Mesendoderm (in vitro differentiated cells): ENCODE measurements at regions not wholly inside any gene's neighbourhood (a gene's known extent, or its start where the extent isn't known, plus 50 kb on each side); places are given as distances from the start of the nearest gene placed in this dataset.
"Not testable (repeated sequence)": the region's sequence is repeated elsewhere in the genome, so short reads cannot be mapped to it uniquely, and the experiment has no call there.

Experiments used
- DNase-seq: peaks from one replicate; pipeline ENCODE4 v3.0.0; 2013
- H2AK5ac ChIP-seq: 2 replicates; pipeline ENCODE4 v1.6.1; 2013; ENCODE audit warnings: low read length, inconsistent platforms
- H2BK120ac ChIP-seq: 2 replicates; pipeline ENCODE4 v1.6.1; 2013; ENCODE audit warnings: low read depth, mild to moderate bottlenecking, low read length, moderate library complexity, mixed read lengths
- H2BK15ac ChIP-seq: replicated peaks from 2 replicates; pipeline ENCODE4 v1.6.1; 2013; ENCODE audit warnings: low read depth, mild to moderate bottlenecking, moderate library complexity
- H2BK5ac ChIP-seq: 2 replicates; pipeline ENCODE4 v1.6.1; 2013; ENCODE audit warnings: low read length, inconsistent platforms
- H3K18ac ChIP-seq: 2 replicates; pipeline ENCODE4 v1.6.1; 2013; ENCODE audit warnings: mild to moderate bottlenecking, low read length, mixed read lengths
- H3K23ac ChIP-seq: one replicate; pipeline ENCODE4 v1.6.1; 2013; ENCODE audit warnings: low read length
- H3K27ac ChIP-seq: 2 replicates; pipeline ENCODE4 v1.5.1; 2013; ENCODE audit warnings: low read depth, mild to moderate bottlenecking, inconsistent platforms, low read length, moderate library complexity
- H3K27me3 ChIP-seq: 2 replicates; pipeline ENCODE4 v1.6.1; 2013; ENCODE audit warnings: low read length, control low read depth, mild to moderate bottlenecking, inconsistent platforms; ENCODE audit not compliant: insufficient read depth, poor library complexity
- H3K36me3 ChIP-seq: 2 replicates; pipeline ENCODE4 v1.6.1; 2013; ENCODE audit warnings: low read length, inconsistent platforms; ENCODE audit not compliant: control insufficient read depth, insufficient read depth
- H3K4ac ChIP-seq: one replicate; pipeline ENCODE4 v1.6.1; 2013; ENCODE audit warnings: low read depth, mild to moderate bottlenecking, low read length, moderate library complexity
- H3K4me1 ChIP-seq: 2 replicates; pipeline ENCODE4 v1.6.1; 2013; ENCODE audit warnings: low read depth, low read length, inconsistent platforms; ENCODE audit not compliant: control insufficient read depth
- H3K4me2 ChIP-seq: 2 replicates; pipeline ENCODE4 v1.6.1; 2013; ENCODE audit warnings: low read length
- H3K4me3 ChIP-seq: 2 replicates; pipeline ENCODE4 v1.5.1; 2013; ENCODE audit warnings: mild to moderate bottlenecking, low read length
- H3K56ac ChIP-seq: one replicate; pipeline ENCODE4 v1.6.1; 2013; ENCODE audit warnings: low read length
- H3K79me1 ChIP-seq: 2 replicates; pipeline ENCODE4 v1.6.1; 2013; ENCODE audit warnings: low read length, inconsistent platforms
- H3K79me2 ChIP-seq: 2 replicates; pipeline ENCODE4 v1.6.1; 2013; ENCODE audit warnings: mild to moderate bottlenecking, low read length; ENCODE audit not compliant: control insufficient read depth, insufficient read depth
- H3K9ac ChIP-seq: 2 replicates; pipeline ENCODE4 v1.6.1; 2013; ENCODE audit warnings: low read length, inconsistent platforms
- H4K5ac ChIP-seq: one replicate; pipeline ENCODE4 v1.6.1; 2013; ENCODE audit warnings: low read length
- H4K8ac ChIP-seq: one replicate; pipeline ENCODE4 v1.6.1; 2013; ENCODE audit warnings: low read depth, mild to moderate bottlenecking, control low read depth, low read length, moderate library complexity
- WGBS: extraction: QIAGEN DNeasy Blood & Tissue Kit; methylation state at CpG from one replicate; pipeline ENCODE4 v1.1.7; 2013; ENCODE audit warnings: low lambda C conversion rate, missing lambda C conversion rate; ENCODE audit not compliant: insufficient coverage; ENCODE audit errors: extremely low coverage; 5-methylcytosine and 5-hydroxymethylcytosine counted together

GRCh38 chr3:35454819-35455218 lies 184.5 kb upstream of the ARPP21 start:
- H3K36me3 ChIP-seq, H3K23ac ChIP-seq, H3K18ac ChIP-seq, H3K56ac ChIP-seq, H4K5ac ChIP-seq, H3K27ac ChIP-seq, H2BK120ac ChIP-seq, H3K4me1 ChIP-seq, H3K4me3 ChIP-seq, H2BK5ac ChIP-seq, H3K4me2 ChIP-seq, H3K9ac ChIP-seq, H3K27me3 ChIP-seq, DNase-seq, H3K4ac ChIP-seq, H2AK5ac ChIP-seq, H2BK15ac ChIP-seq, H4K8ac ChIP-seq, H3K79me1 ChIP-seq, H3K79me2 ChIP-seq: not testable (repeated sequence)
- no CpG with 5 or more reads among the region's 9 CpGs for WGBS

DNA sequence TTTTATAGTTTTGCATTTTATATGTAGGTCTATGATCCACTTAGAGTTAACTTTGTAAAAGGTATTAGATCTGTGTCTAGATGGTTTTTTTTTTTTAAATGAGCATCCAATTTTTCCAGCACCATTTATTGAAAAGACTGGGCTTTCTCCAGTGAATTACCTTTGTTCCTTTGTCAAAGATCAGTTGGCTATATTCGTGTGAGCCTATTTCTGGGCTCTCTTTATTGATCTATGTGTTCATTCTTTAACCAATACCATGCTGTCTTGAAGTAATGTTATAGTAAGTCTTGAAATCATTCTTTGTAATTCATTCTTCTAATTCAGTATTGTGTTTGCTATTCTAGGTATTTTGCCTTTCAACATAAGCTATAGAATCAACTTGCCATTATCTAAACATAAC lies 165.4 kb upstream of the ARPP21 start:
- no peak overlapping the region for H3K4ac ChIP-seq
- no peak overlapping the region for H3K9ac ChIP-seq
- H3K56ac ChIP-seq, result no peak overlapping the region
- H3K36me3 ChIP-seq, result no peaks in the 10 kb centered on the region
- H2BK5ac ChIP-seq, result no peak overlapping the region
- H2AK5ac ChIP-seq, result no peak overlapping the region
- no peak overlapping the region for H4K5ac ChIP-seq
- no peaks in the 10 kb centered on the region for H3K27me3 ChIP-seq
- no peak overlapping the region for H3K4me3 ChIP-seq
- DNase-seq, result no peak
- no peak overlapping the region for H4K8ac ChIP-seq
- no peaks in the 10 kb centered on the region for H3K79me2 ChIP-seq
- WGBS, result no CpG with 5 or more reads among the region's 1 CpG
- H3K18ac ChIP-seq, result no peak overlapping the region
- H3K4me1 ChIP-seq, result no peaks in the 10 kb centered on the region
- no peak overlapping the region for H3K4me2 ChIP-seq
- H3K79me1 ChIP-seq, result no peaks in the 10 kb centered on the region
- no peak overlapping the region for H2BK15ac ChIP-seq
- H3K23ac ChIP-seq, result no peak overlapping the region
- no peak overlapping the region for H3K27ac ChIP-seq
- H2BK120ac ChIP-seq, result no peak overlapping the region

DNA sequence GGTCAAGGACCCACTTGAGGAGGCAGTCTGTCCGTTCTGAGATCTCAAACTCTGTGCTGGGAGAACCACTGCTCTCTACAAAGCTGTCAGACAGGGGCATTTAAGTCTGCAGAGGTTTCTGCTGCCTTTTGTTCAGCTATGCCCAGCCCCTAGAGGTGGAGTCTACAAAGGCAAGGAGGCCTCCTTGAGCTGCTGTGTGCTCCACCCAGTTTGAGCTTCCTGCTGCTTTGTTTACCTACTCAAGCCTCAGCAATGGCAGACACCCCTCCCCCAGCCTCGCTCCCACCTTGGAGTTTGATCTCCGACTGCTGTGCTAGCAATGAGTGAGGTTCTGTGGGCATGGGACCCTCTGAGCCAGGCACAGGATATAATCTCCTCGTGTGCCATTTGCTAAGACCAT lies 156.8 kb upstream of the ARPP21 start:
- not testable (repeated sequence) for H3K56ac ChIP-seq, H3K27ac ChIP-seq, H3K79me2 ChIP-seq, H2BK15ac ChIP-seq, H3K9ac ChIP-seq, H2BK5ac ChIP-seq, H3K27me3 ChIP-seq, H3K23ac ChIP-seq, H3K18ac ChIP-seq, H4K5ac ChIP-seq, H2AK5ac ChIP-seq, H3K36me3 ChIP-seq, H4K8ac ChIP-seq, H3K4me2 ChIP-seq, H3K79me1 ChIP-seq, H3K4me3 ChIP-seq, H2BK120ac ChIP-seq, H3K4ac ChIP-seq, H3K4me1 ChIP-seq
- DNase-seq, result peak; percentile 25
- WGBS, result no CpG with 5 or more reads among the region's 4 CpGs

- H2BK5ac ChIP-seq, result no peak overlapping the region
- H2BK120ac ChIP-seq, result no peak overlapping the region
- H3K4me1 ChIP-seq, result no peaks in the 10 kb centered on the region
- no peak overlapping the region for H2AK5ac ChIP-seq
- DNase-seq, result no peak
- no peak overlapping the region for H3K23ac ChIP-seq
- H3K56ac ChIP-seq, result no peak overlapping the region
- no CpG with 5 or more reads among the region's 3 CpGs for WGBS
- H2BK15ac ChIP-seq, result no peak overlapping the region
- no peaks in the 10 kb centered on the region for H3K27me3 ChIP-seq
- H3K79me1 ChIP-seq, result no peaks in the 10 kb centered on the region
- no peak overlapping the region for H3K18ac ChIP-seq
- no peak overlapping the region for H4K5ac ChIP-seq
- no peak overlapping the region for H4K8ac ChIP-seq
- no peak overlapping the region for H3K27ac ChIP-seq
- no peak overlapping the region for H3K4me3 ChIP-seq
- H3K9ac ChIP-seq, result no peak overlapping the region
- H3K79me2 ChIP-seq, result no peaks in the 10 kb centered on the region
- H3K4ac ChIP-seq, result no peak overlapping the region
- H3K36me3 ChIP-seq, result no peaks in the 10 kb centered on the region
- H3K4me2 ChIP-seq, result no peak overlapping the region
Observed at GRCh38 chr3:35483131-35483530, 156.2 kb upstream of the ARPP21 start.

GRCh38 chr3:35484929-35485530 lies 154.3 kb upstream of the ARPP21 start:
- Histone ChIP-seq H3K4me1 (no peaks in the 10 kb centered on the region), H3K27me3 (no peaks in the 10 kb centered on the region), H3K4me2 (no peak overlapping the region), H3K9ac (no peak overlapping the region), H3K23ac (no peak overlapping the region), H4K8ac (no peak overlapping the region), H3K4ac (no peak overlapping the region), H4K5ac (no peak overlapping the region), H3K27ac (no peak overlapping the region), H2BK15ac (no peak overlapping the region), H3K79me2 (no peaks in the 10 kb centered on the region), H2BK120ac (no peak overlapping the region), H3K18ac (no peak overlapping the region), H3K36me3 (no peaks in the 10 kb centered on the region), H3K79me1 (no peaks in the 10 kb centered on the region), H2BK5ac (no peak overlapping the region), H2AK5ac (no peak overlapping the region), H3K56ac (no peak overlapping the region), H3K4me3 (no peak overlapping the region)
- no CpG with 5 or more reads among the region's 1 CpG for WGBS
- no peak for DNase-seq

DNA sequence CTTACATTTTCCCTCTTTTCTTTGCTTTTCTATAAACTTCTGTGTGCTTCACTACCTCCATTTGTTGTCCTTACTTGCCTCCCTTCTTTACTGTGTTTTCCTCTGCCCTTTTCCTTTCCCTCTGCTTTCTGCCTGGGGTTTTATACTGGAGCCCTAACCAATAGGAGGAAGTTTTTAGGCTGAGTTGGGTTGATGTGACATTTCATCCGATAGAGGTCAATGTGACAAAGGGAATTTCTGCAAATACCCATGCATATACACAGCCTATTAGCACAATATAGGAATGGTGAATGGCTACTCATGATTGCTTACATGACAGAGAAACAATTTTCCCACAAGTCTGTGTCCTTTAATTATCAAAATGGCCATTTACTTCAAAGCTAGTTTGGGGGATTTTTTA lies 153.0 kb upstream of the ARPP21 start:
- H3K36me3 ChIP-seq, result no peaks in the 10 kb centered on the region
- H3K4me2 ChIP-seq, result no peak overlapping the region
- H3K18ac ChIP-seq, result no peak overlapping the region
- H3K23ac ChIP-seq, result no peak overlapping the region
- no peaks in the 10 kb centered on the region for H3K4me1 ChIP-seq
- H3K79me1 ChIP-seq, result no peaks in the 10 kb centered on the region
- H4K8ac ChIP-seq, result no peak overlapping the region
- H2BK15ac ChIP-seq, result no peak overlapping the region
- no peaks in the 10 kb centered on the region for H3K27me3 ChIP-seq
- H2AK5ac ChIP-seq, result no peak overlapping the region
- H3K56ac ChIP-seq, result no peak overlapping the region
- no peak overlapping the region for H2BK120ac ChIP-seq
- H2BK5ac ChIP-seq, result no peak overlapping the region
- no peak overlapping the region for H4K5ac ChIP-seq
- H3K9ac ChIP-seq, result no peak overlapping the region
- DNase-seq, result peak; percentile 51
- no peak overlapping the region for H3K4ac ChIP-seq
- no peaks in the 10 kb centered on the region for H3K79me2 ChIP-seq
- H3K4me3 ChIP-seq, result no peak overlapping the region
- WGBS, result no CpG with 5 or more reads among the region's 1 CpG
- H3K27ac ChIP-seq, result no peak overlapping the region
